K562 (cell line): ENCODE measurements at regions not wholly inside any gene's neighbourhood (a gene's known extent, or its start where the extent isn't known, plus 50 kb on each side); places are given as distances from the start of the nearest gene placed in this dataset.

Experiments used
- ATAC-seq: fragments of 200-7000 bp; cut with Tn5 transposase; 3 replicates; pipeline ENCODE4 v1.9.1; 2020; ENCODE audit warnings: moderate library complexity
- BruUV-seq: library from RNA; stranded (reverse); fragments of 400-500 nt; replicated peaks from 2 replicates; lab custom pipeline; 2021; lab: Mats Ljungman, UMichigan
- CTCF ChIA-PET: fragments of 300-600 bp; formaldehyde crosslinking; extraction: SDS; loops from one replicate; lab custom pipeline; 2021; ENCODE audit warnings: low intra/inter-chr PET ratio; lab: Yijun Ruan, JAX
- POLR2A ChIA-PET: fragments of 300-600, 350-650 bp; sonication (Branson Sonifier 250); formaldehyde crosslinking; extraction: SDS; loops from one replicate; lab custom pipeline; 2021; ENCODE audit warnings: antibody characterized with exemption, inconsistent platforms; lab: Yijun Ruan, JAX
- DNase-seq, 4 experiments: peaks; one replicate each; pipeline versions ENCODE4 v3.0.0 to v3.0.0-alpha.2; 2011 to 2018; ENCODE audit warnings: low spot score in 3 of 4, mixed read lengths in 3 of 4; ENCODE audit errors: extremely low read depth in 1 of 4
- FAIRE-seq: peaks from 2 replicates; lab custom pipeline; 2011; peaks lifted over from hg19 to GRCh38; lab: Jason Lieb, UNC
- H2AFZ ChIP-seq: 2 replicates; pipeline ENCODE4 v1.6.0; 2011; ENCODE audit warnings: low read depth, low read length, control low read depth, inconsistent platforms
- H3K27ac ChIP-seq: fragments of 200-600 bp; 3 replicates; pipeline ENCODE4 v1.8.0; 2011; ENCODE audit warnings: low read depth, mild to moderate bottlenecking, control low read depth, inconsistent platforms, low read length, moderate library complexity, mixed read lengths; ENCODE audit errors: extremely low read depth
- H3K27me3 ChIP-seq, 2 experiments: fragments of 300-600 bp in 1 of 2; 2 replicates in 1 of 2; 3 replicates in 1 of 2; pipeline versions ENCODE4 v1.6.0 to v1.8.0; 2011; ENCODE audit warnings: inconsistent platforms in 2 of 2, low read length in 2 of 2, mild to moderate bottlenecking in 1 of 2, mixed read lengths in 1 of 2, moderate library complexity in 1 of 2; ENCODE audit not compliant: control insufficient read depth in 2 of 2, insufficient read depth in 2 of 2
- H3K36me3 ChIP-seq: fragments of 300-600 bp; 3 replicates; pipeline ENCODE4 v1.8.0; 2011; ENCODE audit warnings: mild to moderate bottlenecking, low read length, inconsistent platforms; ENCODE audit not compliant: control insufficient read depth, insufficient read depth
- H3K4me1 ChIP-seq, 2 experiments: fragments of 200-600 bp in 1 of 2; replicated peaks in 1 of 2; 2 replicates in 1 of 2; 3 replicates in 1 of 2; pipeline versions ENCODE4 v1.5.1 to v1.8.0; 2011; ENCODE audit warnings: inconsistent platforms in 2 of 2, low read length in 2 of 2, mild to moderate bottlenecking in 1 of 2, mixed read lengths in 1 of 2, moderate library complexity in 1 of 2; ENCODE audit not compliant: control insufficient read depth in 2 of 2, insufficient read depth in 2 of 2
- H3K4me2 ChIP-seq: 2 replicates; pipeline ENCODE4 v1.6.1; 2011; ENCODE audit warnings: low read length, control low read depth, inconsistent platforms, mixed read lengths; ENCODE audit not compliant: insufficient read depth
- H3K4me3 ChIP-seq: fragments of 200-600 bp; sonication (generic), shearing (Covaris generic); 2 replicates; pipeline ENCODE4 v1.5.1; 2016; ENCODE audit warnings: control low read depth, inconsistent platforms
- H3K79me2 ChIP-seq: fragments of 200-600 bp; 3 replicates; pipeline ENCODE4 v1.8.0; 2011; ENCODE audit warnings: low read length, inconsistent platforms; ENCODE audit not compliant: control insufficient read depth, insufficient read depth
- H3K9ac ChIP-seq, 2 experiments: 2 replicates each; pipeline versions ENCODE4 v1.6.0 to v1.6.1; 2011; ENCODE audit warnings: low read depth in 2 of 2, low read length in 2 of 2, control low read depth in 1 of 2, inconsistent platforms in 1 of 2, mild to moderate bottlenecking in 1 of 2, mixed read lengths in 1 of 2; ENCODE audit not compliant: insufficient read depth in 1 of 2
- H3K9me1 ChIP-seq: one replicate; pipeline ENCODE4 v1.6.0; 2011; ENCODE audit warnings: inconsistent platforms, mild to moderate bottlenecking, low read length, moderate library complexity; ENCODE audit not compliant: control insufficient read depth, insufficient read depth
- H3K9me3 ChIP-seq: replicated peaks from 2 replicates; pipeline ENCODE4 v1.5.1; 2011; ENCODE audit warnings: low read depth, low read length, inconsistent platforms; ENCODE audit not compliant: control insufficient read depth, insufficient read depth
- H4K20me1 ChIP-seq: replicated peaks from 2 replicates; pipeline ENCODE4 v1.6.1; 2011; ENCODE audit warnings: low read length, inconsistent platforms, mixed read lengths; ENCODE audit not compliant: control insufficient read depth, insufficient read depth
- ASH1L ChIP-seq: fragments of 450-650 bp; IDR thresholded peaks from 2 replicates; pipeline ENCODE4 v1.6.1; 2018; ENCODE audit warnings: borderline replicate concordance, mild to moderate bottlenecking, low read depth; ENCODE audit not compliant: partially characterized antibody
- BDP1 ChIP-seq: IDR thresholded peaks from 3 replicates; pipeline ENCODE4 v1.6.1; 2011; ENCODE audit not compliant: insufficient read length, insufficient read depth
- CSDE1 ChIP-seq, 2 experiments: fragments of 450-650 bp; IDR thresholded peaks; 2 replicates each; pipeline ENCODE4 v1.6.1; 2016; ENCODE audit warnings: mild to moderate bottlenecking in 1 of 2
- ELK1 ChIP-seq: sonication (generic); formaldehyde crosslinking; IDR thresholded peaks from 2 replicates; pipeline ENCODE4 v1.8.1; 2022; ENCODE audit warnings: missing genetic modification reagents
- KLF13 ChIP-seq: fragments of 450-650 bp; IDR thresholded peaks from 2 replicates; pipeline ENCODE4 v1.6.1; 2016; ENCODE audit warnings: missing genetic modification characterization, low read depth, mild to moderate bottlenecking, missing compliant biosample characterization, moderate library complexity, borderline replicate concordance
- MECOM ChIP-seq: fragments of 250-450 bp; sonication (Bioruptor Pico); IDR thresholded peaks from 2 replicates; pipeline ENCODE4 v1.8.0; 2022; ENCODE audit warnings: inconsistent platforms
- NR1H2 ChIP-seq: sonication (generic); formaldehyde crosslinking; IDR thresholded peaks from 2 replicates; pipeline ENCODE4 v1.4.0; 2020; ENCODE audit warnings: mild to moderate bottlenecking, missing genetic modification reagents
- POLR2B ChIP-seq: fragments of 450-650 bp; IDR thresholded peaks from 2 replicates; pipeline ENCODE4 v1.6.1; 2018; ENCODE audit warnings: low read depth; ENCODE audit not compliant: partially characterized antibody
- RFX5 ChIP-seq: IDR thresholded peaks from 2 replicates; pipeline ENCODE4 v1.6.1; 2011; ENCODE audit warnings: low read depth, mild to moderate bottlenecking, improper control_type of control experiment, low read length
- SMAD4 ChIP-seq: fragments of 250-450 bp; sonication (Bioruptor Pico); conservative IDR thresholded peaks from 2 replicates; pipeline ENCODE4 v1.8.0; 2021; ENCODE audit warnings: inconsistent platforms, mild to moderate bottlenecking, moderate library complexity
- SNIP1 ChIP-seq: fragments of 450-650 bp; IDR thresholded peaks from 2 replicates; pipeline ENCODE4 v1.7.1; 2017; ENCODE audit warnings: low read depth, mild to moderate bottlenecking
- SNRNP70 ChIP-seq: fragments of 200-400 bp; formaldehyde crosslinking; optimal IDR thresholded peaks from 2 replicates; pipeline ENCODE3; 2017; ENCODE audit warnings: low read depth, low read length
- SRSF3 ChIP-seq: fragments of 200-400 bp; formaldehyde crosslinking; IDR thresholded peaks from 2 replicates; pipeline ENCODE4 v1.6.1; 2016; ENCODE audit warnings: mild to moderate bottlenecking, low read length, moderate library complexity; ENCODE audit not compliant: insufficient read depth
- SUPT5H ChIP-seq: fragments of 450-650 bp; IDR thresholded peaks from 2 replicates; pipeline ENCODE4 v1.6.1; 2016
- TAF9B ChIP-seq: fragments of 450-650 bp; IDR thresholded peaks from 2 replicates; pipeline ENCODE4 v1.6.1; 2018; ENCODE audit warnings: mild to moderate bottlenecking; ENCODE audit not compliant: partially characterized antibody
- TCFL5 ChIP-seq: fragments of 250-450 bp; sonication (Bioruptor Pico); conservative IDR thresholded peaks from 2 replicates; pipeline ENCODE4 v1.6.1; 2021; ENCODE audit warnings: mild to moderate bottlenecking, moderate library complexity, matching md5 sums
- ZNF253 ChIP-seq: fragments of 250-450 bp; sonication (Bioruptor Pico); conservative IDR thresholded peaks from 2 replicates; pipeline ENCODE4 v1.6.1; 2021; ENCODE audit warnings: mild to moderate bottlenecking
- ZNF780A ChIP-seq: fragments of 250-450 bp; sonication (Bioruptor Pico); IDR thresholded peaks from 2 replicates; pipeline ENCODE4 v1.5.0; 2021; ENCODE audit warnings: mild to moderate bottlenecking
- WGBS: fragments of 100-300 bp; shearing (Covaris generic); methylation state at CpG from one replicate; pipeline ENCODE4 v1.1.6; 2016; ENCODE audit warnings: low coverage, mixed read lengths; ENCODE audit not compliant: insufficient coverage; ENCODE audit errors: missing lambda C conversion rate; 5-methylcytosine and 5-hydroxymethylcytosine counted together
- in situ Hi-C: fragments of 300-500 bp; cut with MboI; formaldehyde crosslinking; loops from 4 replicates; pipeline ENCODE4 v1.15.0; 2018; ENCODE audit warnings: inconsistent platforms, mixed read lengths
- intact Hi-C: fragments of 100-400 bp; cut with micrococcal nuclease; formaldehyde crosslinking; loops from 2 replicates; pipeline ENCODE4 v1.14.2; 2022
- TF ChIP-seq, protein P1 (sequence below), 2 experiments: fragments of 200-800 bp in 1 of 2; sonication (Bioruptor generic) in 1 of 2; sonication (generic) in 1 of 2; formaldehyde crosslinking in 1 of 2; IDR thresholded peaks in 1 of 2; conservative IDR thresholded peaks in 1 of 2; 2 replicates each; pipeline versions ENCODE4 v1.5.0 to v1.6.1; 2016 to 2020; ENCODE audit warnings: missing compliant biosample characterization in 1 of 2, missing genetic modification characterization in 1 of 2, missing genetic modification reagents in 1 of 2

GRCh38 chr6:80769106-80769505 lies 662.6 kb downstream of the BCKDHB start:
- Histone ChIP-seq H3K36me3 (no peaks in the 10 kb centered on the region), H3K27me3 (no peaks in the 10 kb centered on the region), H4K20me1 (no peaks in the 10 kb centered on the region), H3K9me1 (no peaks in the 10 kb centered on the region), H2AFZ (no peak overlapping the region)
- in situ Hi-C loops: no loop called here
- no TSS peak for BruUV-seq
- POLR2A ChIA-PET: no interaction called here
- intact Hi-C loops: no loop called here
- TF ChIP-seq TAF9B (no peak), ELK1 (CRISPR knock-in tag) (no peak), TCFL5 (no peak), CSDE1 (IDR thresholded peaks at IDR 0.05) (no peak), ZNF253 (CRISPR knock-in tag) (no peak), SNIP1 (no peak), KLF13 (tag) (no peak), RFX5 (no peak), SNRNP70 (no peak), ASH1L (no peak), SMAD4 (CRISPR knock-in tag) (no peak), SRSF3 (no peak), ZNF780A (no peak), SUPT5H (no peak), POLR2B (no peak), BDP1 (no peak), NR1H2 (CRISPR knock-in tag) (no peak), MECOM (no peak)
- TF ChIP-seq, protein P1, sequence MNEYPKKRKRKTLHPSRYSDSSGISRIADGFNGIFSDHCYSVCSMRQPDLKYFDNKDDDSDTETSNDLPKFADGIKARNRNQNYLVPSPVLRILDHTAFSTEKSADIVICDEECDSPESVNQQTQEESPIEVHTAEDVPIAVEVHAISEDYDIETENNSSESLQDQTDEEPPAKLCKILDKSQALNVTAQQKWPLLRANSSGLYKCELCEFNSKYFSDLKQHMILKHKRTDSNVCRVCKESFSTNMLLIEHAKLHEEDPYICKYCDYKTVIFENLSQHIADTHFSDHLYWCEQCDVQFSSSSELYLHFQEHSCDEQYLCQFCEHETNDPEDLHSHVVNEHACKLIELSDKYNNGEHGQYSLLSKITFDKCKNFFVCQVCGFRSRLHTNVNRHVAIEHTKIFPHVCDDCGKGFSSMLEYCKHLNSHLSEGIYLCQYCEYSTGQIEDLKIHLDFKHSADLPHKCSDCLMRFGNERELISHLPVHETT (CRISPR knock-in tag; conservative IDR thresholded peaks at IDR 0.05 in 1 of 2, IDR thresholded peaks at IDR 0.05 in 1 of 2): no peak
- TF ChIP-seq, all 486 proteins: peak for 0
- Histone ChIP-seq H3K4me3 (no peak overlapping the region), H3K4me2 (no peak overlapping the region), H3K9ac (no peak overlapping the region), H3K27ac (no peak overlapping the region), H3K79me2 (no peaks in the 10 kb centered on the region), H3K9me3 (no peaks in the 10 kb centered on the region), H3K4me1 (no peaks in the 10 kb centered on the region)
- FAIRE-seq: no peak
- ATAC-seq: no peak
- CTCF ChIA-PET: no interaction called here
- no peak for DNase-seq
- WGBS: 0% methylated on average over 1 of the region's 1 CpG
